ENCODE measurements at regions not wholly inside any gene's neighbourhood (a gene's known extent, or its start where the extent isn't known, plus 50 kb on each side); places are given as distances from the start of the nearest gene placed in this dataset.

DNA sequence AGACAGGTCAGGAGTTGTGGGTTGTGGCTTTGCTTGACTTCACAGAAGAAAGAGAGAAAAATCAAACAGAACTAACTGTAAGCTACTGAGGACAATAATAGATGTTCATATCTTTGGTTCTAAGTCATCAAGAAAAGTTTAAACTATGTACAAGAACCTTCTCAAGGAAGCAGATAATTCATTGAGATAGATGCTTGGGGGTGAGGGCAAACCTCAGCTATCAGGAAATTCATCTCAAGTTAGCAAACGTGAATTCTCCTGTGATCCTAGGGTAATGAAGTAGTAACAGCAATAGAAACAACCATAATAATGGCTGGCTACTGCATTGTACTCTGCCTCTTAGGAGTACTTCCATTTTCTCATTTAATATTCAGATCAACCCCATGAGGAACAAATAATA lies 506.2 kb downstream of the PLPP3 start:
- H3K36me3 Mint-ChIP-seq (ENCODE audit: insufficient read depth) = no peaks in the 10 kb centered on the region
- no peak overlapping the region for H3K4me3 Mint-ChIP-seq
- no peaks in the 10 kb centered on the region for H3K27me3 Mint-ChIP-seq (ENCODE audit: low read depth)
- no peaks in the 10 kb centered on the region for H3K4me1 Mint-ChIP-seq (ENCODE audit: low read depth)
- H3K9me3 Mint-ChIP-seq = peaks cover 3% of the 10 kb centered on the region
- DNase-seq = no peak
- ATAC-seq = no peak

DNA sequence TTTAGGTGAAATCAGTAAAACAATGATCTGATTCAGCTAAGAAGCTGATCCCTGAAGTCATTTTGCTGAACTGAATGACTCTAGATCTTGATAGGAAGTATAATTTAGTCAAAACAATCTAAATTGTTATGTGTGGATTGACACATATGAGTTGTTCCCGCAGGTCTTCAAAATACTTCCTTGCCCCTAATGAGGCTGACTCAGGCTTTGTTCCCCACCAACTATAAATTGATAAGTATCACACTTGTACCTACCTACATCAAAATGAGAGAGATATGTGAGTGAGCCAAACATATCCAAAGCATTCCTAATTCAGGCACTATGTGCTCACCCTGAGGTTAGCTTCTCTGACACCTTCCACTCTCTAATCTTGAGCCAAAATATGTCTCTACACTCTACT lies 507.1 kb downstream of the PLPP3 start:
- no peak for DNase-seq
- no peaks in the 10 kb centered on the region for H3K4me1 Mint-ChIP-seq (ENCODE audit: low read depth)
- no peak for ATAC-seq
- no peaks in the 10 kb centered on the region for H3K36me3 Mint-ChIP-seq (ENCODE audit: insufficient read depth)
- no peak overlapping the region for H3K4me3 Mint-ChIP-seq
- peaks cover 3% of the 10 kb centered on the region for H3K9me3 Mint-ChIP-seq
- no peaks in the 10 kb centered on the region for H3K27me3 Mint-ChIP-seq (ENCODE audit: low read depth)

GRCh38 chr1:56071351-56071750 lies 508.0 kb downstream of the PLPP3 start:
- DNase-seq (no peak), ATAC-seq (no peak)
- no peak overlapping the region for H3K4me3 Mint-ChIP-seq
- H3K27me3 Mint-ChIP-seq (ENCODE audit: low read depth) = no peaks in the 10 kb centered on the region
- peaks cover 3% of the 10 kb centered on the region for H3K9me3 Mint-ChIP-seq
- no peaks in the 10 kb centered on the region for H3K4me1 Mint-ChIP-seq (ENCODE audit: low read depth)
- H3K36me3 Mint-ChIP-seq (ENCODE audit: insufficient read depth) = no peaks in the 10 kb centered on the region

- H3K27me3 Mint-ChIP-seq (ENCODE audit: low read depth) = no peaks in the 10 kb centered on the region
- no peak for DNase-seq
- no peaks in the 10 kb centered on the region for H3K36me3 Mint-ChIP-seq (ENCODE audit: insufficient read depth)
- H3K4me3 Mint-ChIP-seq = no peak overlapping the region
- H3K9me3 Mint-ChIP-seq = no peaks in the 10 kb centered on the region
- H3K4me1 Mint-ChIP-seq (ENCODE audit: low read depth) = no peaks in the 10 kb centered on the region
- no peak for ATAC-seq
These were observed 508.8 kb downstream of the PLPP3 start for GRCh38 chr1:56070601-56071000.

DNA sequence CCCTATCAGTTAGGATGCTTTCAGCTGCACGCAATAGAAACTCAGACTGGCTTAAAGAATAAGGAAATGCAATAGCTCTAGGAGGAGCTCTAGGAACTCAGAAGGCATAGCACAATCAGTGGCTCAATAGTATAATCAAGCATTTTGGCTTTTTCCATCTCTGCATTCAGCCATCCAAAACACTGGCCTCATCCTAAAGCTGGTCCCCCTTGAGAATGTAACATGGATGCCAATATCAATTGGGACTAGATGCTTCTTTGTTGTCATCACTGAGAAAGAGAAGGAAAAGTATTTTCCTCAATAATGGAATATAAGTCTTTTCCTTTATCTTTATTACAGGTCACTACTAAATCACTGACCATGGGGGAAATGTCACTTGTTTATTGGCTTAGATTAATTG lies 509.5 kb downstream of the PLPP3 start:
- no peaks in the 10 kb centered on the region for H3K9me3 Mint-ChIP-seq

GRCh38 chr1:56068908-56069307 lies 510.5 kb downstream of the PLPP3 start:
- Mint-ChIP-seq H3K9me3 (no peaks in the 10 kb centered on the region), H3K4me3 (no peak overlapping the region), H3K4me1 (ENCODE audit: low read depth) (no peaks in the 10 kb centered on the region), H3K27me3 (ENCODE audit: low read depth) (no peaks in the 10 kb centered on the region), H3K36me3 (ENCODE audit: insufficient read depth) (no peaks in the 10 kb centered on the region)
- DNase-seq = no peak
- no peak for ATAC-seq

More for the DNA sequence above, 509.5 kb downstream of the PLPP3 start:
- Mint-ChIP-seq H3K27me3 (ENCODE audit: low read depth) (no peaks in the 10 kb centered on the region), H3K36me3 (ENCODE audit: insufficient read depth) (no peaks in the 10 kb centered on the region), H3K4me3 (no peak overlapping the region), H3K4me1 (ENCODE audit: low read depth) (no peaks in the 10 kb centered on the region)
- DNase-seq (no peak), ATAC-seq (no peak)

GRCh38 chr1:56068210-56068609 lies 511.2 kb downstream of the PLPP3 start:
- no peaks in the 10 kb centered on the region for H3K36me3 Mint-ChIP-seq (ENCODE audit: insufficient read depth)
- H3K4me1 Mint-ChIP-seq (ENCODE audit: low read depth) = no peaks in the 10 kb centered on the region
- DNase-seq = no peak
- no peak overlapping the region for H3K4me3 Mint-ChIP-seq
- H3K27me3 Mint-ChIP-seq (ENCODE audit: low read depth) = no peaks in the 10 kb centered on the region
- no peak for ATAC-seq
- no peaks in the 10 kb centered on the region for H3K9me3 Mint-ChIP-seq

GRCh38 chr1:56065729-56066128 lies 513.6 kb downstream of the PLPP3 start:
- DNase-seq (no peak), ATAC-seq (no peak)

DNA sequence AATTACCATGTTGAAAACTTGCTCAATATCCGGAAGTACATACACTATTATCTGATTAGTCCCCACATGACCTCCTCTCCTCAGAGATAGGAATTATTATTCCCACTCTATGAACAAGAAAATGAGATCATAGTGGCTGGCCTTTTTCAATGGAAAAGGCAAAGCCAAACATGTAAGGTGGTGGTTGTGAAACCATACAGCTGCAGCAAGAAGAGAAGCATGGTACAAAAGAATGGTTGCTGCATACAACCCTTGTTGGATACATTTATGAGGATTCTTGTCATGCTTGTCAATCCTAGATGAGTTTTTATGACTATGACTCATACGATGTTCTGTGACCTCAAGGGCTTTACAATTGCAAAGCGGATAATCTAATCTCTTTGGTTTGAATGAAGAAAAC lies 514.7 kb downstream of the PLPP3 start:
- H3K4me3 Mint-ChIP-seq = no peak overlapping the region
- DNase-seq (no peak), ATAC-seq (no peak)
- H3K4me1 Mint-ChIP-seq (ENCODE audit: low read depth) = no peaks in the 10 kb centered on the region
- H3K36me3 Mint-ChIP-seq (ENCODE audit: insufficient read depth) = no peaks in the 10 kb centered on the region
- no peaks in the 10 kb centered on the region for H3K9me3 Mint-ChIP-seq
- no peaks in the 10 kb centered on the region for H3K27me3 Mint-ChIP-seq (ENCODE audit: low read depth)

More at GRCh38 chr1:56065729-56066128, 513.6 kb downstream of the PLPP3 start:
- Mint-ChIP-seq H3K27me3 (ENCODE audit: low read depth) (no peaks in the 10 kb centered on the region), H3K4me1 (ENCODE audit: low read depth) (no peaks in the 10 kb centered on the region), H3K9me3 (no peaks in the 10 kb centered on the region), H3K36me3 (ENCODE audit: insufficient read depth) (no peaks in the 10 kb centered on the region), H3K4me3 (no peak overlapping the region)

GRCh38 chr1:56063461-56063860 lies 515.9 kb downstream of the PLPP3 start:
- ATAC-seq (no peak), DNase-seq (no peak)
- Mint-ChIP-seq H3K27me3 (ENCODE audit: low read depth) (no peaks in the 10 kb centered on the region), H3K9me3 (no peaks in the 10 kb centered on the region), H3K36me3 (ENCODE audit: insufficient read depth) (no peaks in the 10 kb centered on the region), H3K4me1 (ENCODE audit: low read depth) (no peaks in the 10 kb centered on the region), H3K4me3 (no peak overlapping the region)

DNA sequence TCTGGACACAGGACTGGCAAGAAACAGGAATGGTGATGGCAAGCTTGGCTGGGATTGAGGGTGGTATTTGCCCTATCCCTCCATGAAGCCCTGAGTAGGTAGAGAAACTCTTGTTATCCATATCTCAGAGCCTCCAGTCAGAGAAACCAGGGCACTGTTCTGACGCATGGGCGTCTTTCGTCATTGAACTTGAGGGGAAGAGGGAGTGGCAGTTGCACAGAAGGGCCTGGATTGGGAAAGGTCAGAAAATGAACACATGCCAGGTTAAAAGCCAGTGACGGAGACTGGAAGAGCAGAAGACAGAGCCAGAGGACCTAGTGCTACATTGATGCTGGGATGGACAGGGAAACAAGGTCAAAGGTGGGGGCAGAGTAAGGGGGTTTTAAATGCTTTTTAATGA lies 516.7 kb downstream of the PLPP3 start:
- no peak for ATAC-seq
- Mint-ChIP-seq H3K9me3 (no peaks in the 10 kb centered on the region), H3K4me1 (ENCODE audit: low read depth) (no peaks in the 10 kb centered on the region), H3K36me3 (ENCODE audit: insufficient read depth) (no peaks in the 10 kb centered on the region), H3K4me3 (no peak overlapping the region), H3K27me3 (ENCODE audit: low read depth) (no peaks in the 10 kb centered on the region)
- DNase-seq = no peak

GRCh38 chr1:56061824-56062223 lies 517.5 kb downstream of the PLPP3 start:
- Mint-ChIP-seq H3K4me1 (ENCODE audit: low read depth) (no peaks in the 10 kb centered on the region), H3K9me3 (no peaks in the 10 kb centered on the region)

GRCh38 chr1:56060906-56061305 lies 518.5 kb downstream of the PLPP3 start:
- Mint-ChIP-seq H3K4me1 (ENCODE audit: low read depth) (no peaks in the 10 kb centered on the region), H3K27me3 (ENCODE audit: low read depth) (no peaks in the 10 kb centered on the region), H3K4me3 (no peak overlapping the region), H3K9me3 (no peaks in the 10 kb centered on the region), H3K36me3 (ENCODE audit: insufficient read depth) (no peaks in the 10 kb centered on the region)
- DNase-seq (no peak), ATAC-seq (no peak)

More at GRCh38 chr1:56061824-56062223, 517.5 kb downstream of the PLPP3 start:
- no peak overlapping the region for H3K4me3 Mint-ChIP-seq
- no peaks in the 10 kb centered on the region for H3K36me3 Mint-ChIP-seq (ENCODE audit: insufficient read depth)
- DNase-seq = no peak
- no peaks in the 10 kb centered on the region for H3K27me3 Mint-ChIP-seq (ENCODE audit: low read depth)
- ATAC-seq = no peak

- H3K4me3 Mint-ChIP-seq = no peak overlapping the region
- no peaks in the 10 kb centered on the region for H3K27me3 Mint-ChIP-seq (ENCODE audit: low read depth)
- no peaks in the 10 kb centered on the region for H3K9me3 Mint-ChIP-seq
- no peaks in the 10 kb centered on the region for H3K4me1 Mint-ChIP-seq (ENCODE audit: low read depth)
- no peak for ATAC-seq
- H3K36me3 Mint-ChIP-seq (ENCODE audit: insufficient read depth) = no peaks in the 10 kb centered on the region
- no peak for DNase-seq
These were observed 521.6 kb downstream of the PLPP3 start for GRCh38 chr1:56057466-56058405.
